ENCODE measurements at regions not wholly inside any gene's neighbourhood (a gene's known extent, or its start where the extent isn't known, plus 50 kb on each side); places are given as distances from the start of the nearest gene placed in this dataset.

DNA sequence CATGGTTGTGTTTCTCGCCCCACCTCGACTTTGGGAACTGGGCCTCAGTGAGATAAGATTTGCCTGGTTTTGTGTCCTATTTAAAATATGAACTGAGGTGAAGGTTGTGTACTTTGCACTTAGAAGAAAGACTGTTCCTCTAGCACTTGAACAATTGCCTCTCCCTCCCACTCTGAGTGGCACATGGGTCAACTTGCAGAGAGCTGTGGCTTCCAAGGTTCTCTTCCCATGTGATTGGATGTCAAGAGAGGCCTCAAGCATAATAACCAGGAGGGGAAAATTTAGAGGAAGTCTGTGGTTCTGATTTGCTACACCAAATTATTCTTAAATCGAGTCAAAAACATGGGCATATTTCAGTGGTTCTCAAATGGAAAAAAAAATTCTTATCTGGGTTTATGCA is 329.2 kb downstream of the HS3ST3B1 start:
- Histone ChIP-seq H3K27me3 (peaks cover 0 to 4% (median 0%) of the 10 kb centered on the region in 4 donors), H3K36me3 (no peaks in the 10 kb centered on the region), H3K4me1 (no peaks in the 10 kb centered on the region), H3K4me3 (no peak overlapping the region), H3K27ac (replicated peaks in 1 of 4) (no peak overlapping the region), H3K9me3 (peaks cover 0 to 7% (median 0%) of the 10 kb centered on the region in 4 donors)
- intact Hi-C loops (cut with DNase I): no loop called here
- DNase-seq (ENCODE audit: extremely low spot score): no peak
- 83% methylated on average over 3 of the region's 3 CpGs for WGBS
- TF ChIP-seq POLR2AphosphoS5 (IDR thresholded peaks at IDR 0.05): no peak
- TF ChIP-seq, protein P1, sequence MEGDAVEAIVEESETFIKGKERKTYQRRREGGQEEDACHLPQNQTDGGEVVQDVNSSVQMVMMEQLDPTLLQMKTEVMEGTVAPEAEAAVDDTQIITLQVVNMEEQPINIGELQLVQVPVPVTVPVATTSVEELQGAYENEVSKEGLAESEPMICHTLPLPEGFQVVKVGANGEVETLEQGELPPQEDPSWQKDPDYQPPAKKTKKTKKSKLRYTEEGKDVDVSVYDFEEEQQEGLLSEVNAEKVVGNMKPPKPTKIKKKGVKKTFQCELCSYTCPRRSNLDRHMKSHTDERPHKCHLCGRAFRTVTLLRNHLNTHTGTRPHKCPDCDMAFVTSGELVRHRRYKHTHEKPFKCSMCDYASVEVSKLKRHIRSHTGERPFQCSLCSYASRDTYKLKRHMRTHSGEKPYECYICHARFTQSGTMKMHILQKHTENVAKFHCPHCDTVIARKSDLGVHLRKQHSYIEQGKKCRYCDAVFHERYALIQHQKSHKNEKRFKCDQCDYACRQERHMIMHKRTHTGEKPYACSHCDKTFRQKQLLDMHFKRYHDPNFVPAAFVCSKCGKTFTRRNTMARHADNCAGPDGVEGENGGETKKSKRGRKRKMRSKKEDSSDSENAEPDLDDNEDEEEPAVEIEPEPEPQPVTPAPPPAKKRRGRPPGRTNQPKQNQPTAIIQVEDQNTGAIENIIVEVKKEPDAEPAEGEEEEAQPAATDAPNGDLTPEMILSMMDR (IDR thresholded peaks at IDR 0.05): no peak
- no peak for TF ChIP-seq POLR2A (IDR thresholded peaks at IDR 0.05; ENCODE audit: low read depth)
- TF ChIP-seq EP300 (IDR thresholded peaks at IDR 0.05): no peak

GRCh38 chr17:14622615-14623101 is 321.8 kb downstream of the HS3ST3B1 start:
- Histone ChIP-seq H3K27me3 (peaks cover 0 to 4% (median 0%) of the 10 kb centered on the region in 4 donors), H3K9me3 (no peaks in the 10 kb centered on the region), H3K27ac (replicated peaks in 1 of 4) (no peak overlapping the region), H3K36me3 (no peaks in the 10 kb centered on the region), H3K4me1 (no peaks in the 10 kb centered on the region), H3K4me3 (no peak overlapping the region)
- DNase-seq (ENCODE audit: extremely low spot score): no peak
- TF ChIP-seq POLR2AphosphoS5 (IDR thresholded peaks at IDR 0.05): no peak
- TF ChIP-seq POLR2A (IDR thresholded peaks at IDR 0.05; ENCODE audit: low read depth): no peak
- TF ChIP-seq, protein P1 (IDR thresholded peaks at IDR 0.05): no peak
- intact Hi-C loops (cut with DNase I): no loop called here
- WGBS: 64% methylated on average over 5 of the region's 5 CpGs

- intact Hi-C loops (cut with DNase I): no loop called here
- peaks cover 0 to 4% (median 0%) of the 10 kb centered on the region in 4 donors for H3K27me3 ChIP-seq
- H3K36me3 ChIP-seq: no peaks in the 10 kb centered on the region
- H3K4me1 ChIP-seq: no peaks in the 10 kb centered on the region
- 71% methylated on average over 13 of the region's 13 CpGs for WGBS
- no peaks in the 10 kb centered on the region for H3K9me3 ChIP-seq
- no peak overlapping the region for H3K4me3 ChIP-seq
- TF ChIP-seq, protein P1 (IDR thresholded peaks at IDR 0.05): no peak
- TF ChIP-seq POLR2AphosphoS5 (IDR thresholded peaks at IDR 0.05) (no peak), POLR2A (IDR thresholded peaks at IDR 0.05; ENCODE audit: low read depth) (no peak), EP300 (IDR thresholded peaks at IDR 0.05) (no peak)
- DNase-seq (ENCODE audit: extremely low spot score): no peak
- H3K27ac ChIP-seq (replicated peaks in 1 of 4): no peak overlapping the region
Measured at GRCh38 chr17:14621826-14622614, 321.1 kb downstream of the HS3ST3B1 start.

GRCh38 chr17:14619821-14620220 is 318.9 kb downstream of the HS3ST3B1 start:
- Histone ChIP-seq H3K9me3 (no peaks in the 10 kb centered on the region), H3K27ac (replicated peaks in 1 of 4) (no peak overlapping the region), H3K4me1 (no peaks in the 10 kb centered on the region), H3K4me3 (no peak overlapping the region), H3K36me3 (no peaks in the 10 kb centered on the region), H3K27me3 (no peaks in the 10 kb centered on the region)
- intact Hi-C loops (cut with DNase I): no loop called here
- no peak for TF ChIP-seq EP300 (IDR thresholded peaks at IDR 0.05)
- TF ChIP-seq, protein P1 (IDR thresholded peaks at IDR 0.05): no peak
- no peak for TF ChIP-seq POLR2A (IDR thresholded peaks at IDR 0.05; ENCODE audit: low read depth)
- no peak for TF ChIP-seq POLR2AphosphoS5 (IDR thresholded peaks at IDR 0.05)
- WGBS: 67% methylated on average over 4 of the region's 4 CpGs
- peak; percentile 21 for DNase-seq (ENCODE audit: extremely low spot score)

Data from esophagus muscularis mucosa (tissue), 4 donors.